WERI-Rb-1 (cell line): ENCODE measurements at regions not wholly inside any gene's neighbourhood (a gene's known extent, or its start where the extent isn't known, plus 50 kb on each side); places are given as distances from the start of the nearest gene placed in this dataset.
A peak's percentile ranks its signal among the peaks of the same experiment; 100 is the strongest.
"Not testable (repeated sequence)": the region's sequence is repeated elsewhere in the genome, so short reads cannot be mapped to it uniquely, and the experiment has no call there.

Experiments
- DNase-seq: peaks from one replicate; pipeline ENCODE4 v3.0.0-alpha.2; 2020
- H3K27ac ChIP-seq: fragments of 250-450 bp; sonication (Bioruptor Pico); 2 replicates; pipeline ENCODE4 v1.5.1; 2020; ENCODE audit warnings: mild to moderate bottlenecking, moderate library complexity
- H3K27me3 ChIP-seq: fragments of 250-450 bp; sonication (Bioruptor Pico); 2 replicates; pipeline ENCODE4 v1.5.1; 2021; ENCODE audit warnings: mild to moderate bottlenecking, low read depth, moderate library complexity; ENCODE audit not compliant: insufficient read depth, severe bottlenecking
- H3K36me3 ChIP-seq: fragments of 250-450 bp; sonication (Bioruptor Pico); 2 replicates; pipeline ENCODE4 v1.5.1; 2020; ENCODE audit warnings: mild to moderate bottlenecking, moderate library complexity
- H3K4me3 ChIP-seq: 2 replicates; pipeline ENCODE4 v1.5.1; 2011; ENCODE audit warnings: low read depth, mild to moderate bottlenecking, control low read depth, low read length
- H3K9me3 ChIP-seq: fragments of 250-450 bp; sonication (Bioruptor Pico); 2 replicates; pipeline ENCODE4 v1.5.1; 2021; ENCODE audit warnings: mild to moderate bottlenecking, moderate library complexity; ENCODE audit not compliant: severe bottlenecking
- CTCF ChIP-seq: IDR thresholded peaks from 2 replicates; pipeline ENCODE4 v1.5.1; 2011; ENCODE audit warnings: low read depth, mild to moderate bottlenecking, control low read depth, inconsistent platforms, low read length

GRCh38 chr10:46104071-46104585, 58.1 kb upstream of the MSMB start:
- DNase-seq: no peak
- H3K36me3 ChIP-seq: no peaks in the 10 kb centered on the region
- no peaks in the 10 kb centered on the region for H3K27me3 ChIP-seq
- no peak overlapping the region for H3K27ac ChIP-seq
- H3K4me3 ChIP-seq: no peak overlapping the region
- TF ChIP-seq CTCF: no peak
- no peaks in the 10 kb centered on the region for H3K9me3 ChIP-seq

GRCh38 chr10:46105416-46105815, 59.3 kb upstream of the MSMB start:
- not testable (repeated sequence) for H3K27ac ChIP-seq, DNase-seq

GRCh38 chr10:46105856-46106409, 59.9 kb upstream of the MSMB start:
- not testable (repeated sequence) for H3K27ac ChIP-seq, DNase-seq, H3K36me3 ChIP-seq, H3K27me3 ChIP-seq, H3K9me3 ChIP-seq
- peak overlapping the region; percentile 70 for H3K4me3 ChIP-seq

More at GRCh38 chr10:46105416-46105815, 59.3 kb upstream of the MSMB start:
- not testable (repeated sequence) for H3K4me3 ChIP-seq, H3K36me3 ChIP-seq, H3K27me3 ChIP-seq, H3K9me3 ChIP-seq

GRCh38 chr10:46106410-46107255, 60.6 kb upstream of the MSMB start:
- Histone ChIP-seq H3K36me3 (no peaks in the 10 kb centered on the region), H3K27me3 (no peaks in the 10 kb centered on the region), H3K27ac (peak overlapping the region; percentile 37), H3K4me3 (peak overlapping the region; percentile 70), H3K9me3 (no peaks in the 10 kb centered on the region)
- TF ChIP-seq CTCF: no peak
- peak; percentile 82 for DNase-seq

- not testable (repeated sequence) for H3K4me3 ChIP-seq, H3K27me3 ChIP-seq, DNase-seq, H3K36me3 ChIP-seq, H3K9me3 ChIP-seq, H3K27ac ChIP-seq
These were observed 62.1 kb upstream of the MSMB start for GRCh38 chr10:46108158-46108499.

GRCh38 chr10:46154271-46154670, 108.2 kb upstream of the MSMB start:
- H3K9me3 ChIP-seq, H3K36me3 ChIP-seq, H3K27me3 ChIP-seq, DNase-seq, H3K27ac ChIP-seq, H3K4me3 ChIP-seq: not testable (repeated sequence)

GRCh38 chr10:46154683-46155082, 108.6 kb upstream of the MSMB start:
- not testable (repeated sequence) for H3K36me3 ChIP-seq, H3K27me3 ChIP-seq, DNase-seq, H3K27ac ChIP-seq, H3K9me3 ChIP-seq, H3K4me3 ChIP-seq

- not testable (repeated sequence) for DNase-seq
These were observed 110.8 kb upstream of the MSMB start for GRCh38 chr10:46156866-46157265.

GRCh38 chr10:46169736-46170135, 117.1 kb upstream of the ANTXRL start:
- Histone ChIP-seq H3K4me3 (no peak overlapping the region), H3K36me3 (no peaks in the 10 kb centered on the region), H3K27ac (no peak overlapping the region), H3K27me3 (no peaks in the 10 kb centered on the region), H3K9me3 (no peaks in the 10 kb centered on the region)
- no peak for DNase-seq
- no peak for TF ChIP-seq CTCF

More at GRCh38 chr10:46156866-46157265, 110.8 kb upstream of the MSMB start:
- H3K4me3 ChIP-seq, H3K36me3 ChIP-seq, H3K9me3 ChIP-seq, H3K27ac ChIP-seq, H3K27me3 ChIP-seq: not testable (repeated sequence)
